Right lung (tissue), 2 donors: ENCODE measurements at regions not wholly inside any gene's neighbourhood (a gene's known extent, or its start where the extent isn't known, plus 50 kb on each side); places are given as distances from the start of the nearest gene placed in this dataset.
A peak's percentile ranks its signal among the peaks of the same experiment; 100 is the strongest.

ENCODE experiments used
- DNase-seq, 2 donors: peaks; one replicate each; pipeline ENCODE4 v3.0.0-alpha.2; 2013

DNA sequence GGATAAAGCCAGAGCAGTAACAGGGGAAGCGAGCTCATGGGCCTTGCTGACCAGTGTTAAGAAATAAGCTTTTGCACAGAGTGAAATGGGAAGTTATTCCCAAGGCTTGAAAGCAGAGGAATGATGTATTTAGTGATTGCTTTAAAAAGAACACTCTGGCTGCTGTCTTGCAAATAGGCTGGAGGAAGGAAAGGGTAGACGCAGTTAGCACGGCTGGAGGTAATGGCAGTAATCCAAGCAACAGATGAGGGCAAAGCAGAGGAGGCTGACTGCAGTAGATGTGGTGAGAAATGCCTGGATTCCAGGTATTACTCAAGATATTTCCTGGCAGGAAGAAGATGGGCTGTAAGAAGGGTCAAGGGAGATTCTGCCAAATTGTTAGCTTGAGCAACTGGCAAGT is 1342.3 kb upstream of the AGA start:
- DNase-seq: no peak

DNA sequence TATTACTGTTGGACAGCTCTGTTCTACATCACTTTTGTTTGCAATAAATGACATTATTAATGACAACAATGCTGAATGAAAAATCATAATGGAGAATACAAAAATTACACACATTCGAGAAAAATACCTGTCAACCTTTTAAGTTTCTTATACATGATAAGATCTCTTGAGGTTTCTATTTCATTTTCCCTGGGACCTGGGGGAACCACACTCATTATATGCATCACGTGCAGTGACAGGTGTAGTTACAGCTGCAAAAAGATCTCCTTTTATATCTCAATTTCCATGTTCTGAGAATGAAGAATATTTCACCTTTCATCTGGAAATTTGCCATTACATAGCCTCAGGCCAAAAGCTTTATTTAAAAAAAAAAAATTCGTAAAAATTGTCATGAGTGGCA is 1347.0 kb upstream of the AGA start:
- no peak for DNase-seq

DNA sequence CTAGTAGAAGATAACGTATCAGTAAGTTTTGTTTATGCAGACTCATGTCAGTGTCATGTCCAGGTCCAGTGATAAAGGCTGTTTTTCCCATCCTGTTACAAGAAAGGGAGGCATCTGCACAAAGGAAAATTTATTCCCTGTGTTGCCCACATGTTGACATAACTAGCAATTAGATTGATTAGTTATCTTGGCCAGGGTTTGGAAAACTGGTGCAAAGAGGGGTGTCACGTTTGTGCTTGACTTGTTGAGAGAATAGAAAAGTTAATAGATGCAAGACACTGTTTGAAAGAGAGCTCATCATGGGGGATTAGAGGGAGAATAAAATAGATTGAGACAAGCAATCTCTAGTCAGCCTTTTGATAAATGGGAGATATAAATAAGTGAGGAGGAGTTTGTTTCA is 1357.0 kb upstream of the AGA start:
- DNase-seq: no peak

DNA sequence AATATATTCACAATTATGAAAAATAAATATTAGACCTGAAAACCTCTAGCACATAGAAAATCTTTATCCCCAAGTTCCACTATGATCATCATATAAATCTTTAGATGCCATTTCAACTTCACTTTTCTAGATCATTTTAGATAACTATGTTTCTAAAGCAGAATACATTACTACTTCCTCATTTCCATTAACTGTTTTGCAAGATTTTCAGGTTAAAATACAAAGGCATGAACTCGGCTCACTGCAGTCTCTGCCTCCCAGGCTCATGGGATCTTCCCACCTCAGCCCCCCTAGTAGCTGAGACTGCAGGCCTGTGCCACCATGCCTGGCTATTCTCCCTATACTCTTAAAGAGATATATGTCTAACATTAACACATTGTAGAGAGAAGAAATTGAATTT is 1365.9 kb upstream of the AGA start:
- DNase-seq: no peak

DNA sequence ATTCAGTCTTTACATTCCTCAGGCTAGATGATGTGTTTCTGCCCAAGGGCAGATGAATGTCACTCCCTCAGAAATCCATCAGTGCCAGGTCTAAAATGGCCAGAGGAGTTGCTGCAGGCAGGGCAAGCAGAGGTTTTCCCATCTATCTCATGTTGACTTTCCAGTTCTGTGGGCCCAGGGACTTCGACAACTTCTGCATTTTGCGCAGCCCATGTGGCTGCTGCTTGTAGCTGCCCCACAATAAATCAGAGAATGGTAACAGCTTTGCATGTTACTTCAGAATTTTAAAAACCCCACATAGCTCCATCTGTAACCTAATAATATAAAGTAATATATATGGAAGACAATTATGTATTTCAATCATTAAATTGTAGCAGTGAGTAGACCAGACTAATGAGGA is 1367.7 kb upstream of the AGA start:
- no peak for DNase-seq

DNA sequence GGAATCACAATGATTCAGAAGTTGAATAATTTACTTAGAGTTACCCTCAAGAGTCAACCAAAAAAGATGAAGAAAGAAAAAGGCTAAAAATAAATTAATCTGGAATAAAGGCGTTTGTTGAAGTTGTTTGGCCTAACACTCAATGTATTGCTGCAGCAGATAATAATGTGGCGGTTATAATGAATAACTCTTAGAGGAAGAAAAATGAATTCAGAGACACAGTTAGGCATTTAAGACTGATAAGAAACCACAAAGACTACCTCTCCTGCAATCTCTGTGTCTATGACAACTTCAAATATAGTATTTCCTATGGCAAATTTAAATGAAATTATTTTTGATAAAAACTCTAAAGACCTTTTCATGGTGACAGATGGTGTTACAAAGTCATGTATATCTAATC is 1369.1 kb upstream of the AGA start:
- DNase-seq: no peak

DNA sequence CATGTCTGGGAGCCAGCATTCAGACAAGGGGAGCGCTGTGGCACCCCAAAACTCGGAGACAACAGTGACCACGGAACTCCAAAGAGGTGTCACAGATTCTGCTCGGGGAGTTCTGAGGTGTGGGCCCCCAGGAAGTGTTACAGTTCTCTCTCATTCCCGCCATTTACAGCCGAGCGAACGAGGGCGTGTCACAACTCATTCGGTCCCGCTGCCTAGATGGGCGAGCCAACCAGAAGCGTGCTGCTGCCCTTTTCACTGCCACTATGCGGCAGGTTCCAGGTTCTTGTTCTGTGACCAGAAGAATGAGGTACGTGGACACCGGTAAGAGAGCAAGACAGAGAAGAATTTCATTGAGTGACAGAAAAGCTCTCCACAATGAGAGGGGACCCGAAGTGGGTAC is 1370.6 kb upstream of the AGA start:
- DNase-seq: no peak

DNA sequence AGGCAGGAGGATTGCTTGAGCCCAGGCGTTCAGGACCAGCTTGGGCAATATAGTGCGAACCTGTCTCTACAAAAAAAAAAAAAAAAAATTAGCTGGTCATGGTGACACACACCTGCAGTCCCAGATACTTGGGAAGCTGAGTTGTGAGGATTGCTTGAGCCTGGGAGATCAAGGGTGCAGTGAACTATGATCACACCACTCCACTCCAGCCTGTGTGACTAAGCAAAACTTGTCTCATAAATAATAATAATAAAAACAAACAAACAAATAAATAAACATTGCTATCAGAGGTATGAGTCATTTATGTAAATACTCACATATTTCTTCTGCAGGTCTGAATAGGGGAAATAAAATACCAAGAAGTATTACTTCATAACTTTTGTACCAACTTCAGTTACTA is 1372.7 kb upstream of the AGA start:
- DNase-seq: no peak

DNA sequence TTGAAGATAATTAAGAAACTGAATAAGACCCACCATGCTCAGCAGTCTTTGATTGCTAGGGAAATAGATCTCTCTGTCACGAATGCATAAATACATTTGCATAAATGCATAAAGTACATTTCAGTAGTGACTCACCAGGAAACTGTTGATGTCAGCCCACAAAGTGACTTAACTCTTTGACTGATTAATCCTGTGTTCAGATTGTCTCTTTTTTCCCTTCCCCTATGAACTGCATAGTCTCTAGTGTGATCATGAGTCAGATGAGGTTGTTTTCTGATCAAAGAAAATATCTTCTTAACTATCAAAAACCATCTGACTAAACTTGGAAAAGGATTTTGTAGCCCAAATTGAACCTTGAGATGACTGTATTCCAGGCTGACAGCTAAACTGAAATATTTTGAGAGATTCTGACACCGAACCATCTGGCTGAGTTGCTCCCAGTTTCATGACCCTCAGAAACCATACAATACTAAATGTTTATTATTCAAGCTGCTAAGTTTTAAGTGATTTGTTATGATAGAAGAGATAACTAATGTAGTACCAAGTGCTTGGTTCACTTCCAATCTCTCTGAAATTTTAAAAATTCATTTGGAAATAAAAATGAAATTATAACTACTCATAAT is 1381.5 kb upstream of the AGA start:
- no peak for DNase-seq

DNA sequence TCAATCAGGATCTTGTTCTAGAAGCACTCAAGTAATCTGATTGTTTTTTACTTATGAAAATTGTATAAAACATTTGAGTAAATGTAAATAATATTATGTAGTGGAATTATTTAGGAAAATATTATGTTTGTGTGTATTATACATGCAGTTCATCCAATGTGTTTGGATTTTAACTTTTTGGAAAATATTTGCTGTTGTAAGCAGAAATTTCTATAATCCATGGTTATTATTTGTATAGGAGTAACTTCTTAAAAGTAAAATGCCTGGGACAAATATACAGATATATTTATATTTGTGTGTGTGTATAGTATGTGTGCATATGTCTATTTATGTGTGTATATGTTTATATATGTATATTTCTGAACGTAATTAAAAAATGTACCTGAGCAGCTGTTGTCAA is 1394.6 kb upstream of the AGA start:
- no peak for DNase-seq

DNA sequence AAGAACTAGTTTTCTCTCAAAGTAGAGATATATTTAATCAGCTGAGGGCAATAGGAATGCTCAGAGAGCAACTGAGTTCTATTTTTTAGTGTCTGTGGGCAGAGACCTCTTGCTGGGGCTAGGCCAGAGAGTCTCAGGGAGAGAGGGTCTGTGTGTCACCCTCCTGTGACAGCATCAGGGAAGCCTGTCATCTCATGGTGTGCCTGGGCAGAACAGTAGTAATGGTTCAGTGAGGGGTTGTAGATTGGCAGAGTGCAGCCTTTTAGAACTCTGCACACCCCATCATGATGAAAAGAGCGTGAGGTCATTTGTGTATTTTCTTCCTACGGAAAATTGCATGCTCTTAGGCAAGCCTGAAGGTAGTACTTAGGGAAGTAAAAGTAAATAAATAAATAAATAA is 1396.5 kb upstream of the AGA start:
- DNase-seq: no peak

DNA sequence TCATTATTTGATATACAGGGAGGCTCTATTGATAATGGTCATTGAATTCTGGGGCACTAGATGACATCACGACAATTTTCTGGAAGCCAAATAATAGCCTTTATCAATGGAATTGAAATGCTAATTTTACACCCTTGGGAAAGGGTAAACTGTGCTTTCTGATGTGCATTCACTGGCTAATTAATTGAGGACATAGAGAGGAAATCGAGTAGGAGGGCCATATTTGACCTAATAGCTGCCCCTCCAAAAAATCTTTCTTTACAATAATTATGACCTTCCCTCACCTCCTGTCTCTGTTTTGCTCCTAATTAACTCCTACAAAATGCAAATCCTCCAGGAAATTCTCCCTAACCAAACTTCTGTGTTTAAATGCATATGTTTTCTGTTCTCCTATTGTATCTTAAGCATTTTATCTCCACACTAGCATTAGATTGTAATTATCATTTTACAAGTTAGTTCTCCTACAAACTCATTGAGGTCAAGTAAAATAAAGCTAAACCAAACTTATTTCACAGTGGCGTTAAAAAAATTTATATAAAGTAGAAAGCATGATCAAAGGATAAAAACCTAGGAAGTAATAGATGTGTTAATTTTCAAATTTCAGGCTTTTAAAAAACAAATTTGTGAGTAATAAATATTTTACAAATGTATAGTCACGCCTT is 1414.0 kb upstream of the AGA start:
- DNase-seq: no peak

DNA sequence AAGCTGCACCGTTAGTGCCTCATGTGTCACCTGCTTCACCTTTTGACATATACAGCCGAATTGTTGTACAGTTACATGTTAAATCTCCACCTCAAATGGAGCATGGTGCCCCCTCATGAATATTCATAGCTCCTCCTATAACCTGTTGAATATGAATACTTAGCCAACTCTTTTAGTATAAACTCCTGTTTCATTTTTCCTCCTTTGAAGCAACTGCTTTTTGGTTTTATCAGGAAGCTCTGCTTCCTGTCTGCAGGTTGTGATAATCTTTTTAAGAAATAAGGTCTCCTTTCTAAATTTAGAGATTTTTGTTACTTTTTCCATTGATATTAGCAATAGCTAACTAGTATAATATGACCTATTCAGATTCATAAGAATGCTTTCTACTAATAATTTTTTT is 1429.2 kb upstream of the AGA start:
- DNase-seq: no peak

DNA sequence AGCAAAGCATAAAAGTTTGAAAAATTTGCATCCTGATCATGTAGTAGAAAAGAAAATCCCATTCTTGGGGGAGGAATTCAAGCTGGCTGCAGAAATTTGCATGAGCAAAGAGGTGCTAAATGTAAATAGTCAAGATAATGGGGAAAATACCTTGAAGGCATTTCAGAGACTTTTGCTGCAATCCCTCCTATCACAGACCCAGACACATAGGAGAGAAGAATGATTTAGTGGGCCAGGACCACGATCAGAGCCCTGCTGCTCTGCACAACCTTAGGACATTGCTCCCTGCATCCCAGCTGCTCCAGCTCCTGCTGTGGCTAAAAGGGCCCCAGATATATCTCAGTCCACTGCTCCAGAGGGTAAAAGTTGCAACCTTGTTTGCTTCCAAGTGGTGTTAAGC is 1439.7 kb upstream of the AGA start:
- no peak for DNase-seq

DNA sequence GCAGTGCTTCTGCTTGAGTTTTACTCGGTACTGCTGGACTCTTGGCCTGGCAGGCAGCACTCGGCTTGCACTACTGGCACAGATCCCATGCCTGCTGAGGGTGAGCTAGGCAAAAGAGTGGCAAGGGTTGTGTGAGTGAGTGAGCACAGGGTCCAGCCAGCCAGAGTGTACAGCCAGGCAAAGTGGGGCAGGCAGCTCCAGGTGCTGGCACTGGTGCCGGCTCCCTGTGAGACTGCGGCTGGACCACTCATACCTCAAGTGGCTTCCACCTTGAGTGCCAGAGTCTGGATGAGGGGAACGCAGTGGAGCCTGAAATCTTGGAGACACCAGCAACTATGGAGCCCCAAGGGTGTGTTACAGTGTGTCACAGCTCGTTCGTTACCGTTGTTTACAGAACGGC is 1451.9 kb upstream of the AGA start:
- no peak for DNase-seq

DNA sequence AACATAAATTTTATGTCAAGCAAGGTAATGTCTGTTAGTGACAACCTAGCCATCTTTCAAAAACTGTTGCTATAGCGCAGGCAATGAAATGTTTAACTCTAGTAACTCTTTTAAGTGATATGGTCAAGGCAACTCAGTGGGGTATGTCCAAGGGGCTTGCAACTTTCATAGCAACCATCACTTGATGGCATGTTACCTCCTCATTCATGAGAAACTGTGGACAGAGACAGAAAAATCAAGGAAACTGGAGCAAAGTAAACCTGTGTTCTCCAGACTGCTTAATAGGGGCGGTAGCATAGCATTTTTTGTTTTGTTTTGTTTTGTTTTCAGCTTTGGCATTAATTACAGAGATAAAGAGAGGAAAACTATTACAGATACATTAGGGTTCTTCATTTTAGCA is 1456.8 kb upstream of the AGA start:
- DNase-seq: no peak

DNA sequence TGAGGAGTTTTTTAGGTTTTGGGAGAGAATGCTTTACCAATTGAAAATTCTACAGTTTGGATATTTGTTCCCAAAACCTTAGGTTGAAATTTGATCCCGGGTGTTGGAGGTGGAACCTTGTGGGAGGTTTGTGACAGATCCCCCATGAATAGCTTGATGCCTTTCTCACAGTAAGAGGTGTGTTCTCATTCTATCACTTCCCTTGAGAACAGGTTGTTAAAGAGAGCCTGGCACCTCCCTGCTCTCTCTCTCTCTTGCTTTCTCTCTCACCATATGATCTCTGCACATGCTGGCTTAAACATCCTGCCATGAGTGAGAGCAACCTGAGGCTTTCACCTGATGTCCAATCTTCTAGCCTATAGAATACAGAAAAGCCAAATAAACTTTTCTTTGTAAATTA is 1475.5 kb upstream of the AGA start:
- DNase-seq: no peak

DNA sequence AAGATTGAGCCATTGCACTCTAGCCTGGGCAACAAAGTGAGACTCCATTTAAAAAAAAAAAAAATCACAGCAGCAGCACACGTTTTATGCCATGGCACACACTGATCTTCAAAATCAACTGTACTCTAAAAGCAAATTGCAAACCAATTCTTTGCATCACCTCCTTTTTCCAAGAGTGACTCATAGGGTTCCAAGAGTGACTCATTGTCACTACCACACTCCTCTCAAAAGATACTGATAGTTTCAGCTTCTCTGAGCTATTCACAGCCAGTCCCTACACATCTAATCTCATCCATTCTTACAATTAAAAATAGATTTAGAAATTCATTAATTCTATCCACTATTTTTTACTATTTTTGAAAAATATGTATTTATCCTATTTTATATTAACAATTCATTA is 1494.9 kb upstream of the AGA start:
- no peak for DNase-seq

DNA sequence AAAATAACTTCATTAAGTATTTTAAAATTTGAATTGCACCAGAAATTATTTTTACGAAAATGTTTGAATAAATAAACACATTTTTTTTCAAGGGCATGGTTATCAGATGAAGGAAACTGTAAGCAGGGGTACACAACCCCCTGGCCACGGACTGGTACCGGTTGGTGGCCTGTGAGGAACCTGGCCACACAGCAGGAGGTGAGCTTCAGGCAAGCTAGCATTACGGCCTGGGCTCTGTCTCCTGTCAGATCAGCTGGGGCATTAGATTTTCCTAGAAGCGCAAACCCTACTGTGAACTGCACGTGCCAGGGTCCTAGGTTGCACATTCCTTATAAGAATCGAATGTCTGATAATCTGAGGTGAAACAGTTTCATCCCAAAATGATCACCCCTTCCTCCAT is 1499.7 kb upstream of the AGA start:
- no peak for DNase-seq

DNA sequence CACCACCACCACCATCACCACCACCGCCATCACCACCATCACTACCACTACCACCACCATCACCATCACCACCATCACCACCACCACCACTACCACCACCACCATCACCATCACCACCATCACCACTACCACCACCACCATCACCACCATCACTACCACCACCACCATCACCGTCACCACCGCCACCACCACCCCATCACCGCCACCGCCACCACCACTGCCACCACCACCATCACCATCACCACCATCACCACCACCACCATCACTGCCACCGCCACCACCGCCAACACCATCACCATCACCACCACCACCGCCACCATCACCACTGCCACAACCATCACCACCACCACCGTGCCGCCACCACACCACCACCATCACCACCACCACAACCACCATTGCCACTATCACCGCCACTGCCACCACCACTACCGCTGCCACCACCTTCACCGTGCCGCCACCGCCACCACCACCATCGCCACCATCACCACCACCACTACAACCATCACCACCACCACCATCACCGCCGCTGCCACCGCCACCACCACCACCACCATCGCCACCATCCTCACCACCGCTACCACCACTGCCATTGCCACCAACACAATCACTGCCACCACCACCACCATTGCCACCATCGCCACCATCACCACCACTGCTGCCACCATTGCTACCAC is 1511.3 kb upstream of the AGA start:
- no peak for DNase-seq

DNA sequence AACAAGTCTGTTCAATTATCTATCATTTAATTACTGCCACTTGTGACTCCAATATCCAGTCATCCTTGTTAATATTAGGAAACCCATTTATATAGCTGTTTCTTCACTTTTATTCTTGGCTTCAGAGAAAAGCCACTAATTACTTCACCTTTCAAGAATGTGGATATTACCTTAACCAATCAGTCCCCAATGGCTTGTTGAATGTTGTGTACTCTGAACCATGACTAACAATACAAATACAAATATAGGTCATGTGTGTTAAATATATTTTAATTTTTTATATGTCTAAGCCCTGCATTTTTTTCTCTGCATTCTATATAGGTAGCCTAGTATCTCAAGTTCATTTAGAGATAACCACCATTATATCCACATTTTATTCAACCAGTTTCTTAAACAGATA is 1513.4 kb upstream of the AGA start:
- DNase-seq: no peak

DNA sequence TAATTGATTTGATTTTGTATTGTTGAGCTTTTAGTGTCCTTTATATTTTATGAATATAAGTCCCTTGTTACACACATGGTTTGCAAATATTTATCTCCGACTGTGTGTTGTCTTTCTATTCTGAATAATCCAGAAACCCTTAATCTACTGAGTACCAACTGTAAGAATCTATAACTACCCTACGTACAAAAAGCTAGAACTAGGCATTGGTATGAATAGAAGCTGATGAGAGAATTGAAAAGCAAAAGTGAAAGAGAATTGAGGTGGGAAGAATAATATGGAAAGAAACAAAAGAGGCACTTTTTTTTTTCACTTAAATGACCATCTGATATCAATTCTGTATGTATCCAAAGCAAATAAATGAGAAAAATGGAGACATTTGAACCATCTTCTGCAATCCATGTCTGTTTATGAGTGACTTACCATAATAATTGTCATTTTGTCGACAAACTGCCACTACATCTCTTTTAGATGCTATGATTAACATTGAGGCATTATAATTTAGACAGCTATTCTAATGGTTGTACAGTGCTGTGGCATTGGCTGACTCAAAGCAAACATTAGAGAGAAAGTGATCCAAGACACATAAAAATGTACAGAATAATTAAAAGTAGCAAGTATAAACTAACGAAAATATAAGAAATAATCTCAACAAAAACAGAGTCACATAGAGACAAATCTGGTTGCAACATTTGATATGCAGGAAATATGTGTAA is 1516.6 kb upstream of the AGA start:
- no peak for DNase-seq

DNA sequence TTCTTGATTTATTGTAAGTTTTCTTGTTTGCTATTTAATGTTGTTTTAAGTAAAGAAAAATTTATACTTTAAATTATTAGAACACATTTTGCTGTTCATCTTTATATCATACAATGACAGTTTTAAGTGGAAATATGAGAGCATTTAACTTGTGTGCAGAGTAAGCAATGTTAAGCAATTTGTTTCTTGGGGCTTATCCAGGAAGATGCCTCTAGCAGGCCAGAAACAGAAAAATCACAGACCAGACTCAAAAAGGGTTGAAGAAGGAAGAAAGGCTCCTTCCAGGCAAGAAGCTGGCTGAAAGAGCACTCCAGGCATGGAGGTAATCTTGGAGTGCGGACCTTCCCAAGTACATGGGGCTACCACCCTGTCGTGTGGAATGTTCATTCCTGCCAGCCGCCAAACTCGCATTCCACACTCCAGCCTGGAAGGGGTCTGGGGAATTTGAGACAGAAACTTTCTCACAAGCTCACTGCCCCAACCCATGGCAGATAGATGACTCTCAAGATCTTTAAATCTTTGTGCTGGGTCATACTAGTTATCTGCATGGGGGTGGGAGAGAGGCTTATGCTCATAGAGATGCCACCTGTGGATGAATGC is 1521.3 kb upstream of the AGA start:
- peak; percentile 6 to 14 for DNase-seq
